Breast epithelium (tissue), 4 donors: ENCODE measurements at regions not wholly inside any gene's neighbourhood (a gene's known extent, or its start where the extent isn't known, plus 50 kb on each side); places are given as distances from the start of the nearest gene placed in this dataset.

Experiments
- DNase-seq, 2 donors: peaks; one replicate each; pipeline ENCODE4 v3.0.0-alpha.2; 2019; ENCODE audit warnings: low spot score in 2 of 2
- H3K27ac ChIP-seq, 2 donors: fragments of 200-600 bp; sonication (generic) in 1 of 2; one replicate each; pipeline ENCODE4 v1.5.1; 2016 to 2019; ENCODE audit warnings: mild to moderate bottlenecking in 1 of 2
- H3K27me3 ChIP-seq, 2 donors: fragments of 200-600 bp; sonication (generic) in 1 of 2; one replicate each; pipeline versions ENCODE4 v1.5.1 to v1.6.0; 2017 to 2019; ENCODE audit warnings: control low read depth in 1 of 2, mild to moderate bottlenecking in 1 of 2
- H3K36me3 ChIP-seq: fragments of 200-600 bp; one replicate; pipeline ENCODE4 v1.5.1; 2019
- H3K4me1 ChIP-seq, 2 donors: fragments of 200-600 bp; sonication (generic); one replicate each; pipeline ENCODE4 v1.5.1; 2016 to 2019; ENCODE audit warnings: control low read depth in 1 of 2
- H3K4me3 ChIP-seq, 3 donors: fragments of 200-600 bp; sonication (generic); 1 replicate in 2 of 3; 2 replicates in 1 of 3; pipeline ENCODE4 v1.5.1; 2016 to 2019; ENCODE audit warnings: mild to moderate bottlenecking in 3 of 3, moderate library complexity in 2 of 3
- H3K9me3 ChIP-seq, 2 donors: fragments of 200-600 bp; sonication (generic) in 1 of 2; one replicate each; pipeline ENCODE4 v1.5.1; 2016 to 2019; ENCODE audit warnings: control low read depth in 1 of 2
- CTCF ChIP-seq, 3 donors: fragments of 450-650 bp; IDR thresholded peaks; one replicate each; pipeline ENCODE4 v1.5.1; 2016 to 2017; ENCODE audit warnings: antibody characterized with exemption in 3 of 3, mild to moderate bottlenecking in 3 of 3, moderate library complexity in 3 of 3
- POLR2A ChIP-seq: fragments of 450-650 bp; IDR thresholded peaks from one replicate; pipeline ENCODE4 v1.6.1; 2016; ENCODE audit warnings: antibody characterized with exemption, mild to moderate bottlenecking, moderate library complexity
- POLR2AphosphoS5 ChIP-seq, 3 donors: sonication (generic); formaldehyde crosslinking; IDR thresholded peaks; one replicate each; pipeline ENCODE4 v1.6.1; 2017; ENCODE audit warnings: antibody characterized with exemption in 3 of 3
- intact Hi-C: fragments of 100-400 bp; cut with DNase I; formaldehyde crosslinking; loops from one replicate; pipeline ENCODE4 v1.15.1; 2023; ENCODE audit warnings: low total_unique reads

GRCh38 chr9:75230469-75230868, 142.2 kb downstream of the OSTF1 start:
- DNase-seq, result no peak
- Histone ChIP-seq H3K27ac (peak overlapping the region; percentile 80), H3K36me3 (no peaks in the 10 kb centered on the region), H3K9me3 (peaks cover 3 to 12% of the 10 kb centered on the region in 2 donors), H3K4me3 (no peak overlapping the region), H3K4me1 (peaks cover 0 to 3% of the 10 kb centered on the region in 2 donors), H3K27me3 (no peaks in the 10 kb centered on the region)
- TF ChIP-seq POLR2AphosphoS5 (IDR thresholded peaks at IDR 0.05) (no peak), CTCF (IDR thresholded peaks at IDR 0.05) (no peak), POLR2A (no peak)
- intact Hi-C loops, result no loop called here

GRCh38 chr9:75231167-75231566, 142.9 kb downstream of the OSTF1 start:
- no peaks in the 10 kb centered on the region for H3K27me3 ChIP-seq
- DNase-seq, result no peak
- intact Hi-C loops, result no loop called here
- no peak for TF ChIP-seq CTCF (IDR thresholded peaks at IDR 0.05)
- TF ChIP-seq POLR2A, result no peak
- TF ChIP-seq POLR2AphosphoS5 (IDR thresholded peaks at IDR 0.05), result no peak
- H3K27ac ChIP-seq, result no peak overlapping the region
- H3K4me3 ChIP-seq, result no peak overlapping the region
- H3K36me3 ChIP-seq, result no peaks in the 10 kb centered on the region
- peaks cover 0 to 3% of the 10 kb centered on the region in 2 donors for H3K4me1 ChIP-seq
- peaks cover 3 to 19% of the 10 kb centered on the region in 2 donors for H3K9me3 ChIP-seq

GRCh38 chr9:75233011-75233410, 144.7 kb downstream of the OSTF1 start:
- TF ChIP-seq POLR2A (no peak), CTCF (IDR thresholded peaks at IDR 0.05) (no peak), POLR2AphosphoS5 (IDR thresholded peaks at IDR 0.05) (no peak)
- H3K27me3 ChIP-seq, result no peaks in the 10 kb centered on the region
- intact Hi-C loops, result no loop called here

GRCh38 chr9:75235632-75236031, 147.3 kb downstream of the OSTF1 start:
- Histone ChIP-seq H3K27me3 (no peaks in the 10 kb centered on the region), H3K4me3 (no peak overlapping the region), H3K36me3 (no peaks in the 10 kb centered on the region), H3K4me1 (no peaks in the 10 kb centered on the region), H3K27ac (no peak overlapping the region), H3K9me3 (peaks cover 0 to 12% of the 10 kb centered on the region in 2 donors)
- intact Hi-C loops, result no loop called here
- no peak for TF ChIP-seq POLR2AphosphoS5 (IDR thresholded peaks at IDR 0.05)
- no peak for TF ChIP-seq CTCF (IDR thresholded peaks at IDR 0.05)
- TF ChIP-seq POLR2A, result no peak
- DNase-seq, result no peak

More at GRCh38 chr9:75233011-75233410, 144.7 kb downstream of the OSTF1 start:
- Histone ChIP-seq H3K4me3 (no peak overlapping the region), H3K9me3 (peaks cover 0 to 12% of the 10 kb centered on the region in 2 donors), H3K36me3 (no peaks in the 10 kb centered on the region), H3K4me1 (peaks cover 0 to 3% of the 10 kb centered on the region in 2 donors), H3K27ac (no peak overlapping the region)
- DNase-seq, result no peak

GRCh38 chr9:75238311-75238976, 150.1 kb downstream of the OSTF1 start:
- DNase-seq, result no peak

More at GRCh38 chr9:75238311-75238976, 150.1 kb downstream of the OSTF1 start:
- Histone ChIP-seq H3K9me3 (peaks cover 0 to 12% of the 10 kb centered on the region in 2 donors), H3K4me1 (no peaks in the 10 kb centered on the region), H3K4me3 (no peak overlapping the region), H3K27me3 (no peaks in the 10 kb centered on the region), H3K27ac (no peak overlapping the region), H3K36me3 (no peaks in the 10 kb centered on the region)
- no peak for TF ChIP-seq POLR2AphosphoS5 (IDR thresholded peaks at IDR 0.05)
- TF ChIP-seq POLR2A, result no peak
- TF ChIP-seq CTCF (IDR thresholded peaks at IDR 0.05), result peak in 2 of 3 donors; percentile 66 to 73
- intact Hi-C loops, result no loop called here
